Activated CD4-positive, CD25-positive, alpha-beta regulatory T cell treated with anti-CD3 and anti-CD28 coated beads, Interleukin-2, amount 50 U/mL, for 24 hours (primary cell): ENCODE measurements at regions not wholly inside any gene's neighbourhood (a gene's known extent, or its start where the extent isn't known, plus 50 kb on each side); places are given as distances from the start of the nearest gene placed in this dataset.
"Not testable (repeated sequence)": the region's sequence is repeated elsewhere in the genome, so short reads cannot be mapped to it uniquely, and the experiment has no call there.

ENCODE experiments used
- ATAC-seq, 2 donors: fragments of 150-1000 bp; cut with Tn5 transposase; one replicate each; pipeline ENCODE4 v1.10.0; 2021; ENCODE audit warnings: mild to moderate bottlenecking in 1 of 2, moderate library complexity in 1 of 2

- ATAC-seq, result no peak
These were observed 186.1 kb downstream of the ENC1 start for GRCh38 chr5:74454263-74455030.

- no peak for ATAC-seq
These were observed 187.7 kb downstream of the ENC1 start for GRCh38 chr5:74452856-74453255.

GRCh38 chr5:74450095-74450494 is 190.4 kb downstream of the ENC1 start:
- ATAC-seq, result no peak

GRCh38 chr5:74446725-74447241 is 193.7 kb downstream of the ENC1 start:
- ATAC-seq, result no peak

- no peak for ATAC-seq
These were observed 198.1 kb downstream of the ENC1 start for GRCh38 chr5:74442466-74442865.

- no peak for ATAC-seq
These were observed 198.9 kb downstream of the ENC1 start for GRCh38 chr5:74441616-74442015.

- no peak for ATAC-seq
These were observed 200.2 kb downstream of the ENC1 start for GRCh38 chr5:74440341-74440740.

- not testable (repeated sequence) for ATAC-seq
These were observed 202.7 kb downstream of the ENC1 start for GRCh38 chr5:74437870-74438269.

GRCh38 chr5:74433896-74434829 is 206.4 kb downstream of the ENC1 start:
- ATAC-seq, result no peak

- no peak for ATAC-seq
These were observed 207.2 kb downstream of the ENC1 start for GRCh38 chr5:74433255-74433895.

- no peak for ATAC-seq
These were observed 207.8 kb downstream of the ENC1 start for GRCh38 chr5:74432721-74433120.

GRCh38 chr5:74432216-74432615 is 208.3 kb downstream of the ENC1 start:
- no peak for ATAC-seq

- ATAC-seq, result no peak
These were observed 209.2 kb downstream of the ENC1 start for GRCh38 chr5:74431290-74431669.

- ATAC-seq, result no peak
These were observed 209.8 kb downstream of the ENC1 start for GRCh38 chr5:74430631-74431289.

GRCh38 chr5:74429495-74429894 is 211.0 kb downstream of the ENC1 start:
- no peak for ATAC-seq

- ATAC-seq, result no peak
These were observed 211.7 kb downstream of the ENC1 start for GRCh38 chr5:74428876-74429275.

- ATAC-seq, result no peak
These were observed 212.3 kb downstream of the ENC1 start for GRCh38 chr5:74428275-74428674.

GRCh38 chr5:74426506-74426905 is 214.0 kb downstream of the ENC1 start:
- no peak for ATAC-seq

- ATAC-seq, result no peak
These were observed 216.2 kb downstream of the ENC1 start for GRCh38 chr5:74424162-74424868.

GRCh38 chr5:74423383-74423782 is 217.1 kb downstream of the ENC1 start:
- no peak for ATAC-seq

- ATAC-seq, result no peak
These were observed 217.9 kb downstream of the ENC1 start for GRCh38 chr5:74422671-74423070.

GRCh38 chr5:74422030-74422429 is 218.5 kb downstream of the ENC1 start:
- no peak for ATAC-seq
